IMR-90 (cell line): ENCODE measurements at regions not wholly inside any gene's neighbourhood (a gene's known extent, or its start where the extent isn't known, plus 50 kb on each side); places are given as distances from the start of the nearest gene placed in this dataset.

Experiments used
- ATAC-seq: fragments of 200-7000 bp; cut with Tn5 transposase; 2 replicates; pipeline ENCODE4 v1.9.1; 2020; ENCODE audit warnings: low read depth, mild to moderate bottlenecking, moderate library complexity
- BruUV-seq: library from RNA; stranded (reverse); fragments of 400-500 nt; replicated peaks from 2 replicates; lab custom pipeline; 2021; lab: Mats Ljungman, UMichigan
- CTCF ChIA-PET: fragments of 300-600 bp; formaldehyde crosslinking; extraction: SDS; loops from one replicate; lab custom pipeline; 2021; ENCODE audit warnings: antibody characterized with exemption; lab: Yijun Ruan, JAX
- POLR2A ChIA-PET: fragments of 300-600 bp; sonication (Branson Sonifier 250); formaldehyde crosslinking; loops from one replicate; lab custom pipeline; 2022; ENCODE audit warnings: antibody characterized with exemption; ENCODE audit not compliant: unreplicated experiment; lab: Charles Lee
- DNase-seq: peaks from one replicate; pipeline ENCODE4 v3.0.0; 2013
- H2AFZ ChIP-seq: replicated peaks from 2 replicates; pipeline ENCODE3; 2013; ENCODE audit warnings: low read length, mild to moderate bottlenecking; ENCODE audit not compliant: poor library complexity
- H2AK5ac ChIP-seq: 2 replicates; pipeline ENCODE4 v1.6.1; 2013; ENCODE audit warnings: low read depth, low read length, inconsistent platforms
- H2AK9ac ChIP-seq: replicated peaks from 2 replicates; pipeline ENCODE3; 2013; ENCODE audit warnings: mild to moderate bottlenecking, low read depth, low read length, moderate library complexity; ENCODE audit not compliant: poor library complexity
- H2BK120ac ChIP-seq: 2 replicates; pipeline ENCODE4 v1.6.1; 2013; ENCODE audit warnings: low read depth, low read length, inconsistent platforms
- H2BK15ac ChIP-seq: 3 replicates; pipeline ENCODE4 v1.6.1; 2013; ENCODE audit warnings: low read depth, low read length, inconsistent platforms
- H2BK20ac ChIP-seq: 2 replicates; pipeline ENCODE4 v1.6.1; 2013; ENCODE audit warnings: low read depth, mild to moderate bottlenecking, inconsistent platforms, low read length, moderate library complexity
- H2BK5ac ChIP-seq: 2 replicates; pipeline ENCODE4 v1.6.1; 2013; ENCODE audit warnings: mild to moderate bottlenecking, low read depth, low read length, inconsistent platforms; ENCODE audit not compliant: poor library complexity, severe bottlenecking
- H3K14ac ChIP-seq: replicated peaks from 2 replicates; pipeline ENCODE4 v1.6.1; 2013; ENCODE audit warnings: low read depth, low read length, inconsistent platforms
- H3K18ac ChIP-seq: 2 replicates; pipeline ENCODE4 v1.6.1; 2013; ENCODE audit warnings: low read depth, low read length, control low read depth
- H3K23ac ChIP-seq: 2 replicates; pipeline ENCODE4 v1.6.1; 2013; ENCODE audit warnings: low read depth, low read length, inconsistent platforms
- H3K27ac ChIP-seq: 2 replicates; pipeline ENCODE4 v1.5.1; 2013; ENCODE audit warnings: mild to moderate bottlenecking, control low read depth, low read length; ENCODE audit not compliant: insufficient read depth
- H3K27me3 ChIP-seq: 2 replicates; pipeline ENCODE4 v1.6.1; 2013; ENCODE audit warnings: low read length; ENCODE audit not compliant: control insufficient read depth, insufficient read depth
- H3K36me3 ChIP-seq: 2 replicates; pipeline ENCODE4 v1.6.1; 2013; ENCODE audit warnings: low read length, mixed read lengths; ENCODE audit not compliant: control insufficient read depth, insufficient read depth
- H3K4ac ChIP-seq: 2 replicates; pipeline ENCODE4 v1.6.1; 2013; ENCODE audit warnings: low read depth, low read length, inconsistent platforms
- H3K4me1 ChIP-seq: 2 replicates; pipeline ENCODE4 v1.6.1; 2013; ENCODE audit warnings: low read length, mixed read lengths; ENCODE audit not compliant: control insufficient read depth, insufficient read depth
- H3K4me2 ChIP-seq: 2 replicates; pipeline ENCODE4 v1.6.1; 2013; ENCODE audit warnings: low read depth, mild to moderate bottlenecking, control low read depth, low read length, moderate library complexity
- H3K4me3 ChIP-seq: 2 replicates; pipeline ENCODE4 v1.5.1; 2013; ENCODE audit warnings: low read depth, mild to moderate bottlenecking, control low read depth, low read length, moderate library complexity; ENCODE audit not compliant: insufficient read depth
- H3K56ac ChIP-seq: 2 replicates; pipeline ENCODE4 v1.6.1; 2013; ENCODE audit warnings: low read length, inconsistent platforms; ENCODE audit not compliant: insufficient read depth; ENCODE audit errors: extremely low read depth
- H3K79me1 ChIP-seq, 2 experiments: 2 replicates each; pipeline ENCODE4 v1.6.1; 2013; ENCODE audit warnings: low read length in 2 of 2, inconsistent platforms in 1 of 2, low read depth in 1 of 2
- H3K9ac ChIP-seq: 2 replicates; pipeline ENCODE4 v1.6.1; 2013; ENCODE audit warnings: low read depth, low read length, control low read depth
- H3K9me1 ChIP-seq: 2 replicates; pipeline ENCODE4 v1.6.1; 2013; ENCODE audit warnings: low read length, inconsistent platforms; ENCODE audit not compliant: insufficient read depth
- H3K9me3 ChIP-seq: 2 replicates; pipeline ENCODE4 v1.6.1; 2013; ENCODE audit warnings: low read length; ENCODE audit not compliant: control insufficient read depth, insufficient read depth
- H4K20me1 ChIP-seq: 2 replicates; pipeline ENCODE4 v1.6.1; 2013; ENCODE audit warnings: low read length, inconsistent platforms; ENCODE audit not compliant: insufficient read depth
- H4K5ac ChIP-seq: 2 replicates; pipeline ENCODE4 v1.6.1; 2013; ENCODE audit warnings: mild to moderate bottlenecking, low read depth, low read length, control low read depth
- H4K8ac ChIP-seq, 2 experiments: 2 replicates each; pipeline ENCODE4 v1.6.1; 2013; ENCODE audit warnings: low read depth in 2 of 2, low read length in 2 of 2, control low read depth in 1 of 2, inconsistent platforms in 1 of 2
- H4K91ac ChIP-seq: 2 replicates; pipeline ENCODE4 v1.6.1; 2013; ENCODE audit warnings: low read depth, low read length, inconsistent platforms; ENCODE audit not compliant: insufficient read depth
- CHD1 ChIP-seq: IDR thresholded peaks from 2 replicates; pipeline ENCODE4 v1.6.1; 2012; ENCODE audit warnings: low read depth, low read length, improper control_type of control experiment
- ELK1 ChIP-seq: fragments of 150-350 bp; IDR thresholded peaks from 2 replicates; pipeline ENCODE4 v1.6.1; 2016; ENCODE audit warnings: low read depth, mild to moderate bottlenecking, low read length, moderate library complexity, borderline replicate concordance
- FOS ChIP-seq: fragments of 150-350 bp; IDR thresholded peaks from 2 replicates; pipeline ENCODE4 v1.6.1; 2016; ENCODE audit warnings: low read depth, low read length
- MAFK ChIP-seq: IDR thresholded peaks from 2 replicates; pipeline ENCODE4 v1.6.1; 2012; ENCODE audit warnings: low read depth, low read length, improper control_type of control experiment
- POLR2A ChIP-seq: IDR thresholded peaks from 2 replicates; pipeline ENCODE4 v1.6.1; 2012; ENCODE audit warnings: mild to moderate bottlenecking, low read depth, low read length
- RCOR1 ChIP-seq: IDR thresholded peaks from 2 replicates; pipeline ENCODE4 v1.6.1; 2012; ENCODE audit warnings: mild to moderate bottlenecking, low read length, improper control_type of control experiment; ENCODE audit not compliant: insufficient replicate concordance
- RFX5 ChIP-seq: IDR thresholded peaks from 2 replicates; pipeline ENCODE4 v1.8.0; 2012; ENCODE audit warnings: low read depth, mild to moderate bottlenecking, low read length, moderate library complexity
- SMC3 ChIP-seq: fragments of 150-350 bp; IDR thresholded peaks from 2 replicates; pipeline ENCODE4 v1.6.1; 2016; ENCODE audit warnings: low read depth, mild to moderate bottlenecking, antibody characterized with exemption, low read length, moderate library complexity
- USF2 ChIP-seq: fragments of 150-350 bp; IDR thresholded peaks from 2 replicates; pipeline ENCODE4 v1.6.1; 2017; ENCODE audit warnings: mild to moderate bottlenecking, antibody characterized with exemption, low read length, low read depth
- WGBS, 2 experiments: methylation state at CpG; one replicate each; pipeline versions ENCODE4 v1.1.5 to v1.1.7; 2013; ENCODE audit warnings: missing lambda C conversion rate in 2 of 2; ENCODE audit not compliant: insufficient read length in 1 of 2; ENCODE audit errors: extremely low coverage in 2 of 2; 5-methylcytosine and 5-hydroxymethylcytosine counted together
- dilution Hi-C: fragments of 300-500 bp; cut with HindIII; formaldehyde crosslinking; loops from one replicate; pipeline ENCODE4 v1.14.3; 2018; ENCODE audit warnings: low sequenced_read_pairs; ENCODE audit not compliant: unreplicated experiment
- in situ Hi-C: fragments of 300-500 bp; cut with MboI; formaldehyde crosslinking; loops from 3 replicates; pipeline ENCODE4 v1.14.3; 2019; ENCODE audit warnings: low sequenced_read_pairs, inconsistent platforms, mixed read lengths
- intact Hi-C: fragments of 100-400 bp; cut with micrococcal nuclease; formaldehyde crosslinking; loops from 2 replicates; pipeline ENCODE4 v1.10.0; 2022

GRCh38 chr20:5434116-5434515 lies 117.4 kb upstream of the PROKR2 start:
- Histone ChIP-seq H2AK9ac (no peak overlapping the region), H3K27ac (no peak overlapping the region), H2BK5ac (no peak overlapping the region), H3K9me1 (no peaks in the 10 kb centered on the region), H4K8ac (no peak overlapping the region), H2AFZ (no peak overlapping the region), H2BK20ac (no peak overlapping the region), H3K4me3 (no peak overlapping the region), H3K36me3 (no peaks in the 10 kb centered on the region), H3K4ac (no peak overlapping the region), H4K20me1 (no peaks in the 10 kb centered on the region), H2BK15ac (no peak overlapping the region), H4K91ac (no peak overlapping the region), H2AK5ac (no peak overlapping the region), H3K27me3 (0 out of 2 replicates have a peak, but pooled peaks cover 4% of the 10 kb centered on the region), H3K9ac (no peak overlapping the region), H3K79me1 (no peaks in the 10 kb centered on the region), H4K5ac (no peak overlapping the region), H3K18ac (no peak overlapping the region), H3K4me1 (no peaks in the 10 kb centered on the region), H3K4me2 (no peak overlapping the region), H2BK120ac (no peak overlapping the region), H3K9me3 (no peaks in the 10 kb centered on the region), H3K56ac (no peak overlapping the region), H3K23ac (no peak overlapping the region), H3K14ac (no peak overlapping the region)
- BruUV-seq = no TSS peak
- CTCF ChIA-PET = no interaction called here
- POLR2A ChIA-PET = no interaction called here
- intact Hi-C loops (no loop called here), dilution Hi-C loops (no loop called here), in situ Hi-C loops (no loop called here)
- WGBS, 2 experiments = 67% methylated on average over 1 of the region's 4 CpGs; no CpG with 5 or more reads in 1 of the 2 experiments
- DNase-seq (no peak), ATAC-seq (no peak)
- TF ChIP-seq USF2 (no peak), RCOR1 (no peak), ELK1 (no peak), RFX5 (no peak), SMC3 (no peak), CHD1 (no peak), FOS (no peak), POLR2A (no peak), MAFK (no peak)
